Inflammatory macrophage (primary cell): ENCODE measurements at regions not wholly inside any gene's neighbourhood (a gene's known extent, or its start where the extent isn't known, plus 50 kb on each side); places are given as distances from the start of the nearest gene placed in this dataset.
A peak's percentile ranks its signal among the peaks of the same experiment; 100 is the strongest.
"Not testable (repeated sequence)": the region's sequence is repeated elsewhere in the genome, so short reads cannot be mapped to it uniquely, and the experiment has no call there.

Experiments
- DNase-seq, 2 donors: peaks; one replicate each; pipeline ENCODE4 v3.0.0-alpha.2; 2020 to 2022

- no peak for DNase-seq
These were observed 99.7 kb upstream of the CTDP1 start for GRCh38 chr18:79579807-79580497.

GRCh38 chr18:79580498-79581171, 99.0 kb upstream of the CTDP1 start:
- DNase-seq = no peak

DNA sequence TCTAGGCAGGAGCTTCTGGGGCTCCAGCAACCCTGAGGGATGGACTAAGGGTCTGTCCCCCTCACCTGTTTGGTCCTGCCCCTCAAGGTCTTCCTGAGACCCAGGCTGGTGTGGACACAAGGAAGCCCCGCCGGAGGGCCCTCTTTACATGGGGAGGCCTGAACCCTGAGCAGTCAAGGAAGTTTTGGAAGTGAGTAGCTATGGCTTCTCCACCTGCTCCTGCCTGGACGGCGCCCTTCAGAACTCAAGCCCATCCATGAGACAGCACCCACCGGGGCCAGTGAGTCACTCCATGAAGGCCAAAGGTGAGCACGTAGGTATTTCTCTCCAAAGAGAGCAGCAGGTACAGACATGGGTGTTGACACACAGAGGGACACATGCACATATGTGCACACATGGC, 98.2 kb upstream of the CTDP1 start:
- DNase-seq = no peak

DNA sequence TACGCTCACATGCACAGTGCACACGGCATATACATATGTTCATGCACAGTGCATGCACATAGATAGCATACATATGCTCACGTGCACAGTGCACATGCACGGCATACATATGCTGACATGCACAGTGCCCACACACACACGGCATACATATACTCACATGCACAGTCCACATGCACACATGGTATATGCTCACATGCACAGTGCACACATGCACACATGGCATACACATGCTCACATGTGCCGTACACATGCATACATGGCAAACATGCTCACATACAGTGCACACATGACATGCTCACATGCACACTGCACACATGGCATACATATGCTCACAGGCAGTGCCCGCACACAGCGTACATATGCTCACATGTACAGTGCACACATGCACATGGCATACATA, 97.7 kb upstream of the CTDP1 start:
- no peak for DNase-seq

DNA sequence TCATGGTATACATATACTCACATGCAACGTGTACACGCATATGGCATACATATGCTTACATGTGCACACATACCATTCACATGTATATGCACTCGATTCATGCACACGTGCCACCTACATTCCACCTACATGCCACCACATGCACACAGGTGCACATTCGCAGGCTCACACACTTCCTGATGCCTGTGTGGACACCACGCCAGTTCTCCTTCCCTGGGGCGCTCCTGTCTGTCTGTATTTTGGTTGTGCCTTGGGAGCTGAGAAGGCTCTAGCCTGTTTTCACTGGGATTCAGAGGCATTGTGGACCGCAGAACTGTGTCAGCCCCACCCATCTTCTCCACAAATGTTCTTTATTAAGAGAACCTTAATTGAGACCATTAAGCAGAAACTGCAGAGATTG, 96.6 kb upstream of the CTDP1 start:
- no peak for DNase-seq

DNA sequence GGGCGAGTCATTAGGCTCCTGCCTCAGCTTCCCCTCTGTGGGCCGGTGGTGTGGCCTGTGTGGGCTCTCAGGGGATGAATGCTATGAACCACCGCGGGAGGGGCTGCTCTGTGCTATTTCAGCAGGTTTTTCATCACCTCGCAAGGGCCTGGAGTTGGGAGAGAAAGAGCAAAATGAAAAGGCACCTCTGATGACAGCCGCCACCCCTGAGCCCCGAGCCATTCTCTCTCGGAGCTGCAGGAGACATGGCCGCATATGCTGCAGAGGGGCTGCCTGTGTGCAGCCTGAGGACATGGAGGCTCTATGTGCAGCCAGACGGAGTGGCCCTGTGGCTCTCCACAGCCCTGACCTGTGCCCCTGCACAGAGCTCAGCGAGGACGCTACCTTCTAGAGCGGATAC, 96.2 kb upstream of the CTDP1 start:
- no peak for DNase-seq

- no peak for DNase-seq
These were observed 95.6 kb upstream of the CTDP1 start for GRCh38 chr18:79583984-79584401.

DNA sequence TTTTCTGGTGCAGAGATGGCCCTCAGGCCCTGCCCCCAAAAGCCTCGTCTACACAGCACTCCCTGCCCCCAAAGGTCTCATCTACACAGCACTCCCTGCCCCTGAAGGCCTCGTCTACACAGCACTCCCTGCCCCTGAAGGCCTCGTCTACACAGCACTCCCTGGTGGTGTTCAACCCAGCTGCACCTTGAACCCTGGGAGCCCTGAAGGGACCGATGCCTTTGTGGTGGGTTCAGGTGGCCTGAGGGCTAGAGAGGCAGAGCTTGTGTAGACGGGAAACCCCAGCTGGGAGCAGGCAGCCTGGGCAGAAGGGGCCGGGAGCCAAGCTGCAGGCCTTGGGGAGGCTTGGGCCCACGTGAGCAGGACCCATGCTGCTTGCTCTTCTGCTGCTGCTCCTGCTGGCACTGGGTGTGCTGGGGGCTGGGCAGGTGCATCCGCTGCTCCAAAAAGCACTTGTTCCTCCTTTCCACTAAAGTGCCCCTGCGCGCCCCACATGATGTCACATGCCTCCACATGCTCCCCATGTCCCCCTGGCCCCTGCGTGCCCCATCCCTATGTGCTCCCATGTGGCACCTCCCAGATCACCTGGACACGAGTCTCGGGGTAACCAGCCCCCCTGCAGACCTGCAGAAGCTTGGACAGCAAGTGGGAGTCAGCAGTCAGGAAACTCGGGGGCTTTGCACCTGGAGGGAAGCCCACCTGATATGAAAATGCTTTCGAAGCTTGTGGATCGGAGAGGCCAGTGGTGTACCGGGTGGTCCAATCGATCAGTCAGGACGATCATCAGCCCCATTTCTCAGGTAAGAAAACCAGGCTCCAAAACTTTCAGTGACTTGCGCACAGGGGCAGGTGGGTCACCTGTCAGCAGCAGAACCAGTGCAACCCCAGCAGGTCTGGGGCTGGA, 94.9 kb upstream of the CTDP1 start:
- DNase-seq = no peak

GRCh38 chr18:79585395-79586370, 93.9 kb upstream of the CTDP1 start:
- no peak for DNase-seq

DNA sequence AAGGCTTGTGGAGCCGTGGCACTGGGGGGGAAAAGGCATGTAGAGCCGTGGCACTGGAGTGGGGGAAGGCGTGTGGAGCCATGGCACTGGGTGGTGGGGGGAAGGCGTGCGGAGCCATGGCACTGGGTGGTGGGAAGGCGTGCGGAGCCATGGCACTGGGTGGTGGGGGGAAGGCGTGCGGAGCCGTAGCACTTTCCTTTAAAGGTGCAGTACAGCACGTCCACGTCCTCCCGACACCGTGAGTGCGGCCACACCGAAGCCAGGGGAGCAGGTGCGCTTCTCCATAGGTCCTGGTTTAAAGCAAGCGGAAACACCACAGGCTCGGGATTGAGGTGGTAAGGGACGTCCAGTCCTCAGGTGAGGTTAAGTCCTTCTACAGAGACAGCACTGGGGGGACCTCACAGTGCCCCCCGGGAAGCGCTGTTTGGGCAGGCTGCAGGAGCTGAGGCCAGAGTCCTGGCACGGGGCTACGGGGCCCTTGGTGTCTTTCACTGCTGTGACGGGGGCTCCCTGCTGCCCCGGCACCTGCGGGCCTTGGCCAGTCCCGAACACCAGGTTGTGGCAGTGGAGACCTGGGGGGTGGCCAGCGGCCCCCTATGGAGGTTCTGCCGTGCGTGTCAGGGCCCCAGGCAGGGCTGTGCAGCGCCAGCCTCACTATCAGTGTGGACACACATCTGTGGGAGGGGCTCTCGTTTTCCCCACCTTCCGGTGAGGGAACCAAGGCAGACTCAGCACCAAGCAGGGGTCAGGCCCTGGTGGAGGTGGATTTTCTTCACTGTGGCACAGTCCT, 93.0 kb upstream of the CTDP1 start:
- DNase-seq = no peak

DNA sequence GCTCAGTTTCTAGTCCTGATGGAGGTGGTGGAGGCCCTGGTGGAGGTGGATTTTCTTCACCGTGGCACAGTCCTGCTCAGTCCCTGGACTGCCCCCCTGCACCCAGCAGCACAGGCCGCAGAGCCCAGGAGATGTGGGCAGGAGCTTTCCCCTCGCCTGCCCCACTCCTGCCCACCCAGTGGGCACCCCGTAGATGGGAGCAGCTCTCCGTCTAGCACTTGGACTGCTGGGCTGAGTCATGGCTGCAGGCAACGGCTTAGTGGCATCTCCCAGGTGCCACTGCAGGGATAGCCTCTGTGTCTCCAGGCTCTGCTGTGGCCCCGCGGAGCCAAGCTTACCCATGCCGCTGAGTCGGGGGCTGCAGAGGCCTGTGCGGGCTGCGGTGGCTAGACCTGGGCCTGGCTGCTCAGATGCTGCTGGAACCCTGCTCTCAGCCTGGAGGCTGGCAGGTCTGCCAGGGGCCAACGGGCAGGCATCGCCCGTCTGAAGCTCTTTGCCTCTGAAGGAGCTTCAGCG, 92.3 kb upstream of the CTDP1 start:
- no peak for DNase-seq

GRCh38 chr18:79587779-79588635, 91.6 kb upstream of the CTDP1 start:
- DNase-seq = no peak

- peak in 1 of 2 donors; percentile 66 for DNase-seq
These were observed 90.7 kb upstream of the CTDP1 start for GRCh38 chr18:79588636-79589481.

DNA sequence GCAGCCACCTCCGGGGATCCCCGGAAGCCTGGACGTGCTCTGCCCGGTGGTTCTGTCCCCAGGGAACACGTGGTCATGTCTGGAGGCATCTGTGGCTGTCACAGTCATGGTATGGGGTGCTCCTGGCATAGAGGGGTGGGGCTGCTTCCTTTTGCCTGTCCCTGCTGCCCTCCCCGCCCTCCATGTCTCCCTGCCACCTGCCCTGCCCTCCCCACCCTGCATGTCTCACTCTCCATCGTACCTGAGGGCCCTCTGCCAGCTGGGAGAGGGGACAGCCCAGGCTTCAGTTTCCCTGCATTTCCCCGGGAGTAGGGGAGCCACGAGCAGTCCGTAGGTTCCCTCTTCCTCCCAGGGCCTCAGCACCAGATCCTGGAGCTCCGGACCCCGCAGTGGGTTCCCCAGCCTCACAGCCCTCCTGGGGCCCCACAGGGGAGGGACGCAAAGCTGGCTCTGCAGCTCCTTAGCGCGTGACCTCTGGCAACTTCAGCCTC, 90.0 kb upstream of the CTDP1 start:
- no peak for DNase-seq

- DNase-seq = no peak
These were observed 89.2 kb upstream of the CTDP1 start for GRCh38 chr18:79590191-79591031.

DNA sequence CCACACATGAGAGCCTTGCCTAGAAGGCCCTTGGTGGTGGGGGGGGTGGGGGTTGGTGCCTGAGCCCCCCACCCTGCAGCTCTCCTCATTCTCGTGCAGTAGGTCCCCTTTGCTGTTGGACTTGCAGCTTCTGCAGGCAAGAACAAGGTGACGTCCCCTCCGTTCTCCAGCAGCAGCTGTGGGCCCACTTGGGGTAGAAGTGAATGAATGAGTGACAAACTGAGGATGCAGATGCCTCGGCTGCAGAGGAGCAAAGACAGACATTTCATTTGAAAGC, 88.6 kb upstream of the CTDP1 start:
- DNase-seq = no peak

GRCh38 chr18:79592684-79593083, 86.9 kb upstream of the CTDP1 start:
- DNase-seq = not testable (repeated sequence)

DNA sequence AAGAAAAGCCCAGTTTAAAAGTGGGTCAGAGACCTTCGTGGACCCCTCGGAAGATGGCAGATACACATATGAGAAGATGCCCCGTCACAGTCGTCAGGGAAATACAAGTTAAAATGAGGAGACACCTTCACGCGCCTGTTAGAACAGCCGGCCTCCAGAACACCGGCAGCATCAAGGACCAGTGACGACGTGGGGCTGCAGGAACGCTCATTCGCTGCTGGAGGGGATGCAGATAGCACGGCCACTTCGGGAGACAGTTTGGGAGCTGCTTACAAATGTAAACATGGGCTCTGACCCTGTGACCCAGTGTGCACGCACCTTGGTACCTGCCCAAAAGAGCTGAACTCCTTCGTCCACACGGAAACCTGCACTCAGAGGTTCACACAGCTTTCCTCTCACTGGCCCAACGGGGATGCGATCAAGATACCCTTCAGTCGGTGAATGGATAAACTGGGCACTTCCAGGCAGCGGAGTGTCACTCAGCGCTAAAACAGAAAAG, 83.7 kb upstream of the CTDP1 start:
- DNase-seq = no peak
